NCI-H82 treated with DMSO at 0.1 percent for 48 hours (cell line): ENCODE measurements at regions not wholly inside any gene's neighbourhood (a gene's known extent, or its start where the extent isn't known, plus 50 kb on each side); places are given as distances from the start of the nearest gene placed in this dataset.

Source experiments
- DNase-seq: peaks from one replicate; lab custom pipeline; 2025; ENCODE audit not compliant: unreplicated experiment; lab: John Stamatoyannopoulos, UW

GRCh38 chr2:193965263-193965662, 1691.8 kb upstream of the SLC39A10 start:
- peak; percentile 72 for DNase-seq

GRCh38 chr2:193963472-193964119, 1693.4 kb upstream of the SLC39A10 start:
- DNase-seq = no peak

- DNase-seq = no peak
Measured at GRCh38 chr2:193946806-193947205, 1710.2 kb upstream of the SLC39A10 start.

GRCh38 chr2:193943406-193943960, 1713.5 kb upstream of the SLC39A10 start:
- no peak for DNase-seq

GRCh38 chr2:193935114-193935513, 1721.9 kb upstream of the SLC39A10 start:
- DNase-seq = no peak

GRCh38 chr2:193929131-193929530, 1727.9 kb upstream of the SLC39A10 start:
- no peak for DNase-seq

- DNase-seq = no peak
Measured at GRCh38 chr2:193907561-193907960, 1712.8 kb upstream of the TMEFF2 start.

- DNase-seq = no peak
Measured at GRCh38 chr2:193900292-193900691, 1705.6 kb upstream of the TMEFF2 start.

GRCh38 chr2:193895226-193895625, 1700.5 kb upstream of the TMEFF2 start:
- DNase-seq = no peak

- no peak for DNase-seq
Measured at GRCh38 chr2:193894081-193894480, 1699.3 kb upstream of the TMEFF2 start.

- DNase-seq = no peak
Measured at GRCh38 chr2:193891023-193891422, 1696.3 kb upstream of the TMEFF2 start.

- no peak for DNase-seq
Measured at GRCh38 chr2:193885419-193885818, 1690.7 kb upstream of the TMEFF2 start.

GRCh38 chr2:193883820-193884219, 1689.1 kb upstream of the TMEFF2 start:
- no peak for DNase-seq

GRCh38 chr2:193876980-193877379, 1682.2 kb upstream of the TMEFF2 start:
- DNase-seq = no peak

GRCh38 chr2:193869564-193869963, 1674.8 kb upstream of the TMEFF2 start:
- no peak for DNase-seq

GRCh38 chr2:193868833-193869232, 1674.1 kb upstream of the TMEFF2 start:
- DNase-seq = no peak

GRCh38 chr2:193868132-193868531, 1673.4 kb upstream of the TMEFF2 start:
- DNase-seq = no peak

GRCh38 chr2:193867454-193867853, 1672.7 kb upstream of the TMEFF2 start:
- DNase-seq = no peak

- no peak for DNase-seq
Measured at GRCh38 chr2:193861557-193861956, 1666.8 kb upstream of the TMEFF2 start.

GRCh38 chr2:193847991-193848390, 1653.3 kb upstream of the TMEFF2 start:
- no peak for DNase-seq

- DNase-seq = no peak
Measured at GRCh38 chr2:193847130-193847529, 1652.4 kb upstream of the TMEFF2 start.

- no peak for DNase-seq
Measured at GRCh38 chr2:193845604-193846003, 1650.9 kb upstream of the TMEFF2 start.

GRCh38 chr2:193843675-193844074, 1648.9 kb upstream of the TMEFF2 start:
- no peak for DNase-seq
